GM12878 (cell line): ENCODE measurements at regions not wholly inside any gene's neighbourhood (a gene's known extent, or its start where the extent isn't known, plus 50 kb on each side); places are given as distances from the start of the nearest gene placed in this dataset.

ENCODE experiments used
- IKZF1 ChIP-seq: fragments of 450-650 bp; conservative IDR thresholded peaks from 2 replicates; pipeline ENCODE4 v1.6.1; 2017; ENCODE audit warnings: antibody characterized with exemption, mild to moderate bottlenecking
- MYB ChIP-seq: fragments of 150-350 bp; IDR thresholded peaks from 2 replicates; pipeline ENCODE4 v1.6.1; 2014; ENCODE audit warnings: mild to moderate bottlenecking, low read depth, low read length, borderline replicate concordance
- PAX5 ChIP-seq: IDR thresholded peaks from 2 replicates; pipeline ENCODE4 v1.6.1; 2011; ENCODE audit warnings: low read depth, low read length, borderline replicate concordance
- SIX5 ChIP-seq: IDR thresholded peaks from 2 replicates; pipeline ENCODE4 v1.6.1; 2011; ENCODE audit warnings: mild to moderate bottlenecking, low read depth, low read length, moderate library complexity; ENCODE audit not compliant: severe bottlenecking
- SREBF1 ChIP-seq: IDR thresholded peaks from 2 replicates; pipeline ENCODE4 v1.6.1; 2012; ENCODE audit warnings: mild to moderate bottlenecking, low read length
- YBX1 ChIP-seq: fragments of 450-650 bp; IDR thresholded peaks from 2 replicates; pipeline ENCODE4 v1.6.1; 2016; ENCODE audit warnings: antibody characterized with exemption
- ZSCAN29 ChIP-seq: fragments of 450-650 bp; IDR thresholded peaks from 2 replicates; pipeline ENCODE4 v1.6.1; 2017; ENCODE audit warnings: mild to moderate bottlenecking, moderate library complexity
- TF ChIP-seq, protein P1 (sequence below), 3 experiments: IDR thresholded peaks in 2 of 3; conservative IDR thresholded peaks in 1 of 3; 2 replicates each; pipeline ENCODE4 v1.5.1; 2011; ENCODE audit warnings: low read depth in 3 of 3, low read length in 3 of 3, mild to moderate bottlenecking in 3 of 3, control low read depth in 2 of 3, moderate library complexity in 2 of 3, inconsistent platforms in 1 of 3, mixed read lengths in 1 of 3; ENCODE audit not compliant: control insufficient read depth in 2 of 3, insufficient read depth in 1 of 3; ENCODE audit errors: extremely low read depth in 1 of 3
- TF ChIP-seq, protein P2 (sequence below): IDR thresholded peaks from 2 replicates; pipeline ENCODE4 v1.6.1; 2012; ENCODE audit warnings: low read length, inconsistent platforms
- TF ChIP-seq, protein P3 (sequence below): IDR thresholded peaks from 2 replicates; pipeline ENCODE4 v1.6.1; 2012; ENCODE audit warnings: improper control_type of control experiment, low read depth, low read length; ENCODE audit not compliant: insufficient replicate concordance

DNA sequence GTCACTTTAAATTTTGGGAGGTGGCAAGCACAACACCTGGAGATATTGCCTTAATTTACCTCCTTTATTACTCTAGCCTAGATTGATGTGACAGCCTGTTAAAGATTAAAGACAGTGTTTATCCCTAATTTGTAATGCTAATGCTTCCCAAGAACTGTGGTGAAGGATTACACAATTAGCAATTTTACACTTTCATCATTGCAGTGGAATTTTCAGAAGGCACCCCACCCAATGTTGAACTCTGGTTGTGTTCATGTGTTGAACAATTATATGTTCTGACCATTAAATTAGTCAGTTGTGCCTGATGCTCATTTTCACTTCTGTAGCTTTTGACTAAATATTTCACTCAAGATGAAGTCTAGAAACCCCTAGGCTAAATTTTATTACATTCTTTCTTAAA, 317.1 kb upstream of the CWC22 start (continued):
- TF ChIP-seq, protein P1, sequence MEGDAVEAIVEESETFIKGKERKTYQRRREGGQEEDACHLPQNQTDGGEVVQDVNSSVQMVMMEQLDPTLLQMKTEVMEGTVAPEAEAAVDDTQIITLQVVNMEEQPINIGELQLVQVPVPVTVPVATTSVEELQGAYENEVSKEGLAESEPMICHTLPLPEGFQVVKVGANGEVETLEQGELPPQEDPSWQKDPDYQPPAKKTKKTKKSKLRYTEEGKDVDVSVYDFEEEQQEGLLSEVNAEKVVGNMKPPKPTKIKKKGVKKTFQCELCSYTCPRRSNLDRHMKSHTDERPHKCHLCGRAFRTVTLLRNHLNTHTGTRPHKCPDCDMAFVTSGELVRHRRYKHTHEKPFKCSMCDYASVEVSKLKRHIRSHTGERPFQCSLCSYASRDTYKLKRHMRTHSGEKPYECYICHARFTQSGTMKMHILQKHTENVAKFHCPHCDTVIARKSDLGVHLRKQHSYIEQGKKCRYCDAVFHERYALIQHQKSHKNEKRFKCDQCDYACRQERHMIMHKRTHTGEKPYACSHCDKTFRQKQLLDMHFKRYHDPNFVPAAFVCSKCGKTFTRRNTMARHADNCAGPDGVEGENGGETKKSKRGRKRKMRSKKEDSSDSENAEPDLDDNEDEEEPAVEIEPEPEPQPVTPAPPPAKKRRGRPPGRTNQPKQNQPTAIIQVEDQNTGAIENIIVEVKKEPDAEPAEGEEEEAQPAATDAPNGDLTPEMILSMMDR (IDR thresholded peaks at IDR 0.05 in 2 of 3, conservative IDR thresholded peaks at IDR 0.05 in 1 of 3; ENCODE audit: control insufficient read depth in 2 of 3, extremely low read depth in 1 of 3, insufficient read depth in 1 of 3, low read depth in 3 of 3, low read length in 3 of 3): no peak
- TF ChIP-seq, protein P2, sequence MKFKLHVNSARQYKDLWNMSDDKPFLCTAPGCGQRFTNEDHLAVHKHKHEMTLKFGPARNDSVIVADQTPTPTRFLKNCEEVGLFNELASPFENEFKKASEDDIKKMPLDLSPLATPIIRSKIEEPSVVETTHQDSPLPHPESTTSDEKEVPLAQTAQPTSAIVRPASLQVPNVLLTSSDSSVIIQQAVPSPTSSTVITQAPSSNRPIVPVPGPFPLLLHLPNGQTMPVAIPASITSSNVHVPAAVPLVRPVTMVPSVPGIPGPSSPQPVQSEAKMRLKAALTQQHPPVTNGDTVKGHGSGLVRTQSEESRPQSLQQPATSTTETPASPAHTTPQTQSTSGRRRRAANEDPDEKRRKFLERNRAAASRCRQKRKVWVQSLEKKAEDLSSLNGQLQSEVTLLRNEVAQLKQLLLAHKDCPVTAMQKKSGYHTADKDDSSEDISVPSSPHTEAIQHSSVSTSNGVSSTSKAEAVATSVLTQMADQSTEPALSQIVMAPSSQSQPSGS: no peak
- TF ChIP-seq ZSCAN29 (no peak), SREBF1 (no peak), IKZF1 (no peak), PAX5 (no peak), SIX5 (no peak), MYB (no peak), YBX1 (no peak)
- TF ChIP-seq, protein P3, sequence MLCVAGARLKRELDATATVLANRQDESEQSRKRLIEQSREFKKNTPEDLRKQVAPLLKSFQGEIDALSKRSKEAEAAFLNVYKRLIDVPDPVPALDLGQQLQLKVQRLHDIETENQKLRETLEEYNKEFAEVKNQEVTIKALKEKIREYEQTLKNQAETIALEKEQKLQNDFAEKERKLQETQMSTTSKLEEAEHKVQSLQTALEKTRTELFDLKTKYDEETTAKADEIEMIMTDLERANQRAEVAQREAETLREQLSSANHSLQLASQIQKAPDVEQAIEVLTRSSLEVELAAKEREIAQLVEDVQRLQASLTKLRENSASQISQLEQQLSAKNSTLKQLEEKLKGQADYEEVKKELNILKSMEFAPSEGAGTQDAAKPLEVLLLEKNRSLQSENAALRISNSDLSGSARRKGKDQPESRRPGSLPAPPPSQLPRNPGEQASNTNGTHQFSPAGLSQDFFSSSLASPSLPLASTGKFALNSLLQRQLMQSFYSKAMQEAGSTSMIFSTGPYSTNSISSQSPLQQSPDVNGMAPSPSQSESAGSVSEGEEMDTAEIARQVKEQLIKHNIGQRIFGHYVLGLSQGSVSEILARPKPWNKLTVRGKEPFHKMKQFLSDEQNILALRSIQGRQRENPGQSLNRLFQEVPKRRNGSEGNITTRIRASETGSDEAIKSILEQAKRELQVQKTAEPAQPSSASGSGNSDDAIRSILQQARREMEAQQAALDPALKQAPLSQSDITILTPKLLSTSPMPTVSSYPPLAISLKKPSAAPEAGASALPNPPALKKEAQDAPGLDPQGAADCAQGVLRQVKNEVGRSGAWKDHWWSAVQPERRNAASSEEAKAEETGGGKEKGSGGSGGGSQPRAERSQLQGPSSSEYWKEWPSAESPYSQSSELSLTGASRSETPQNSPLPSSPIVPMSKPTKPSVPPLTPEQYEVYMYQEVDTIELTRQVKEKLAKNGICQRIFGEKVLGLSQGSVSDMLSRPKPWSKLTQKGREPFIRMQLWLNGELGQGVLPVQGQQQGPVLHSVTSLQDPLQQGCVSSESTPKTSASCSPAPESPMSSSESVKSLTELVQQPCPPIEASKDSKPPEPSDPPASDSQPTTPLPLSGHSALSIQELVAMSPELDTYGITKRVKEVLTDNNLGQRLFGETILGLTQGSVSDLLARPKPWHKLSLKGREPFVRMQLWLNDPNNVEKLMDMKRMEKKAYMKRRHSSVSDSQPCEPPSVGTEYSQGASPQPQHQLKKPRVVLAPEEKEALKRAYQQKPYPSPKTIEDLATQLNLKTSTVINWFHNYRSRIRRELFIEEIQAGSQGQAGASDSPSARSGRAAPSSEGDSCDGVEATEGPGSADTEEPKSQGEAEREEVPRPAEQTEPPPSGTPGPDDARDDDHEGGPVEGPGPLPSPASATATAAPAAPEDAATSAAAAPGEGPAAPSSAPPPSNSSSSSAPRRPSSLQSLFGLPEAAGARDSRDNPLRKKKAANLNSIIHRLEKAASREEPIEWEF: no peak
- TF ChIP-seq, all 136 proteins: peak for 0
